ENCODE measurements at regions not wholly inside any gene's neighbourhood (a gene's known extent, or its start where the extent isn't known, plus 50 kb on each side); places are given as distances from the start of the nearest gene placed in this dataset.

GRCh38 chr2:226608451-226608850 lies 191.2 kb downstream of the IRS1 start:
- in situ Hi-C loops (cut with HindIII; ENCODE audit: low pct_unique_long_range_greater_than_20kb, low sequenced_read_pairs) = no loop called here
- DNase-seq (ENCODE audit: low read depth in 1 of 2, low spot score in 1 of 2) = no peak
- no peak for TF ChIP-seq JUND (IDR thresholded peaks at IDR 0.05; ENCODE audit: low read depth)

- TF ChIP-seq JUND (IDR thresholded peaks at IDR 0.05; ENCODE audit: low read depth) = no peak
- no peak for DNase-seq (ENCODE audit: low read depth in 1 of 2, low spot score in 1 of 2)
- in situ Hi-C loops (cut with HindIII; ENCODE audit: low pct_unique_long_range_greater_than_20kb, low sequenced_read_pairs) = no loop called here
These were observed 192.2 kb downstream of the IRS1 start for GRCh38 chr2:226607379-226607778.

- DNase-seq (ENCODE audit: low read depth in 1 of 2, low spot score in 1 of 2) = no peak
- in situ Hi-C loops (cut with HindIII; ENCODE audit: low pct_unique_long_range_greater_than_20kb, low sequenced_read_pairs) = no loop called here
- no peak for TF ChIP-seq JUND (IDR thresholded peaks at IDR 0.05; ENCODE audit: low read depth)
These were observed 194.0 kb downstream of the IRS1 start for GRCh38 chr2:226605642-226606041.

- no peak for DNase-seq (ENCODE audit: low read depth in 1 of 2, low spot score in 1 of 2)
- no peak for TF ChIP-seq JUND (IDR thresholded peaks at IDR 0.05; ENCODE audit: low read depth)
- in situ Hi-C loops (cut with HindIII; ENCODE audit: low pct_unique_long_range_greater_than_20kb, low sequenced_read_pairs) = no loop called here
These were observed 196.0 kb downstream of the IRS1 start for GRCh38 chr2:226603606-226604005.

GRCh38 chr2:226601881-226602662 lies 197.5 kb downstream of the IRS1 start:
- no peak for DNase-seq (ENCODE audit: low read depth in 1 of 2, low spot score in 1 of 2)
- in situ Hi-C loops (cut with HindIII; ENCODE audit: low pct_unique_long_range_greater_than_20kb, low sequenced_read_pairs) = no loop called here
- TF ChIP-seq JUND (IDR thresholded peaks at IDR 0.05; ENCODE audit: low read depth) = no peak

GRCh38 chr2:226600802-226601201 lies 198.8 kb downstream of the IRS1 start:
- no peak for TF ChIP-seq JUND (IDR thresholded peaks at IDR 0.05; ENCODE audit: low read depth)
- in situ Hi-C loops (cut with HindIII; ENCODE audit: low pct_unique_long_range_greater_than_20kb, low sequenced_read_pairs) = no loop called here

GRCh38 chr2:226600184-226600583 lies 199.4 kb downstream of the IRS1 start:
- DNase-seq (ENCODE audit: low read depth in 1 of 2, low spot score in 1 of 2) = no peak
- no peak for TF ChIP-seq JUND (IDR thresholded peaks at IDR 0.05; ENCODE audit: low read depth)
- in situ Hi-C loops (cut with HindIII; ENCODE audit: low pct_unique_long_range_greater_than_20kb, low sequenced_read_pairs) = no loop called here

More at GRCh38 chr2:226600802-226601201, 198.8 kb downstream of the IRS1 start:
- no peak for DNase-seq (ENCODE audit: low read depth in 1 of 2, low spot score in 1 of 2)

GRCh38 chr2:226589043-226589442 lies 210.6 kb downstream of the IRS1 start:
- in situ Hi-C loops (cut with HindIII; ENCODE audit: low pct_unique_long_range_greater_than_20kb, low sequenced_read_pairs) = no loop called here
- no peak for DNase-seq (ENCODE audit: low read depth in 1 of 2, low spot score in 1 of 2)
- no peak for TF ChIP-seq JUND (IDR thresholded peaks at IDR 0.05; ENCODE audit: low read depth)

GRCh38 chr2:226585130-226585561 lies 214.5 kb downstream of the IRS1 start:
- DNase-seq (ENCODE audit: low read depth in 1 of 2, low spot score in 1 of 2) = no peak
- in situ Hi-C loops (cut with HindIII; ENCODE audit: low pct_unique_long_range_greater_than_20kb, low sequenced_read_pairs) = no loop called here
- TF ChIP-seq JUND (IDR thresholded peaks at IDR 0.05; ENCODE audit: low read depth) = no peak

- in situ Hi-C loops (cut with HindIII; ENCODE audit: low pct_unique_long_range_greater_than_20kb, low sequenced_read_pairs) = no loop called here
- TF ChIP-seq JUND (IDR thresholded peaks at IDR 0.05; ENCODE audit: low read depth) = no peak
- DNase-seq (ENCODE audit: low read depth in 1 of 2, low spot score in 1 of 2) = no peak
These were observed 215.0 kb downstream of the IRS1 start for GRCh38 chr2:226584518-226585055.

GRCh38 chr2:226583715-226584114 lies 215.9 kb downstream of the IRS1 start:
- DNase-seq (ENCODE audit: low read depth in 1 of 2, low spot score in 1 of 2) = peak; percentile 9 to 31
- 0 out of 2 replicates have a peak, but pooled peaks have one; percentile 36 for TF ChIP-seq JUND (IDR thresholded peaks at IDR 0.05; ENCODE audit: low read depth)
- in situ Hi-C loops (cut with HindIII; ENCODE audit: low pct_unique_long_range_greater_than_20kb, low sequenced_read_pairs) = no loop called here

- in situ Hi-C loops (cut with HindIII; ENCODE audit: low pct_unique_long_range_greater_than_20kb, low sequenced_read_pairs) = no loop called here
These were observed 218.0 kb downstream of the IRS1 start for GRCh38 chr2:226581661-226582060.

GRCh38 chr2:226581004-226581403 lies 218.6 kb downstream of the IRS1 start:
- DNase-seq (ENCODE audit: low read depth in 1 of 2, low spot score in 1 of 2) = no peak
- in situ Hi-C loops (cut with HindIII; ENCODE audit: low pct_unique_long_range_greater_than_20kb, low sequenced_read_pairs) = no loop called here
- TF ChIP-seq JUND (IDR thresholded peaks at IDR 0.05; ENCODE audit: low read depth) = no peak

More at GRCh38 chr2:226581661-226582060, 218.0 kb downstream of the IRS1 start:
- no peak for DNase-seq (ENCODE audit: low read depth in 1 of 2, low spot score in 1 of 2)
- no peak for TF ChIP-seq JUND (IDR thresholded peaks at IDR 0.05; ENCODE audit: low read depth)

All from T47D (cell line).